Epithelial cell of proximal tubule (primary cell): ENCODE measurements at regions not wholly inside any gene's neighbourhood (a gene's known extent, or its start where the extent isn't known, plus 50 kb on each side); places are given as distances from the start of the nearest gene placed in this dataset.

Experiments
- DNase-seq: peaks from one replicate; pipeline ENCODE4 v3.0.0-alpha.2; 2011; ENCODE audit warnings: low read depth
- H3K4me3 ChIP-seq: 2 replicates; pipeline ENCODE4 v1.5.1; 2011; ENCODE audit warnings: low read depth, mild to moderate bottlenecking, low read length
- CTCF ChIP-seq: conservative IDR thresholded peaks from 2 replicates; pipeline ENCODE4 v1.5.1; 2012; ENCODE audit warnings: low read depth, mild to moderate bottlenecking, low read length

- no peak for TF ChIP-seq CTCF
- no peak overlapping the region for H3K4me3 ChIP-seq
- no peak for DNase-seq
Observed at GRCh38 chr6:82056567-82056966, 191.0 kb downstream of the IBTK start.

DNA sequence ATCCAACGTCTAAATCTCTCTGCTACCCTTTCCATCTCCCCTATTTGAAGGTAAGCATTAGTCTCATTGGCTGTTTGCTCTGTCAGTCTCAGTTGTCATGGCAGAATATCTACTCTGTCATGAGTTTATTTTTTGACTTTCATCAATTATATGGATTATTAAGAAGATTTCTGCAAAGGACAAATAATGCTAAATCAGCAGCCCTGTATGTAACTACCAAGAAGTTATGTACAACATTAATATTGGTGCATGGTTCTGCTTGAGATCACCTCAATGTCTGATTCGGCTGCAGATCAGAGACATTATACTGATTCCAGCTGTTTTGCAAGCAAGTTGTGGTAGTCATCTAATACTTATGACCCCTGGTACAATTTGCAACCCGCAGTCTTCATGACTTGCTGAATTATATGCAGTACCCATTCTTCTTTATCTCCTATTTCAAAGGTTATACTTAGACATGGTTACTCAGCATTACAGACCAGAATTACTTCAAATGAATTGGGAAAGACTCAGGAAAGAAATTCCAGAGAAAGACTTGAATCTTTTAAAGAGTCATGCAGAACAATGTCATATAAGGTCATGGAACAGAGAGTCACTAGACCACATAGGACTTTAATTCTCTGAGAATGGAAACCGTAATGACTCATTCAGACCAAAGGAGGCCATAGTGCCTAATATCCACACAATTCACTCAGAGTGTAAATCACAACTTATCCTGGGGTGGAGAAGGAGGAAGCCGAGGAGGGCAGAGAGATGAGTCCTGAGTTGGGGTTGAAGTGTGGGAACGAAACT is 201.4 kb downstream of the IBTK start:
- TF ChIP-seq CTCF, result no peak
- DNase-seq, result peak; percentile 82
- no peak overlapping the region for H3K4me3 ChIP-seq

DNA sequence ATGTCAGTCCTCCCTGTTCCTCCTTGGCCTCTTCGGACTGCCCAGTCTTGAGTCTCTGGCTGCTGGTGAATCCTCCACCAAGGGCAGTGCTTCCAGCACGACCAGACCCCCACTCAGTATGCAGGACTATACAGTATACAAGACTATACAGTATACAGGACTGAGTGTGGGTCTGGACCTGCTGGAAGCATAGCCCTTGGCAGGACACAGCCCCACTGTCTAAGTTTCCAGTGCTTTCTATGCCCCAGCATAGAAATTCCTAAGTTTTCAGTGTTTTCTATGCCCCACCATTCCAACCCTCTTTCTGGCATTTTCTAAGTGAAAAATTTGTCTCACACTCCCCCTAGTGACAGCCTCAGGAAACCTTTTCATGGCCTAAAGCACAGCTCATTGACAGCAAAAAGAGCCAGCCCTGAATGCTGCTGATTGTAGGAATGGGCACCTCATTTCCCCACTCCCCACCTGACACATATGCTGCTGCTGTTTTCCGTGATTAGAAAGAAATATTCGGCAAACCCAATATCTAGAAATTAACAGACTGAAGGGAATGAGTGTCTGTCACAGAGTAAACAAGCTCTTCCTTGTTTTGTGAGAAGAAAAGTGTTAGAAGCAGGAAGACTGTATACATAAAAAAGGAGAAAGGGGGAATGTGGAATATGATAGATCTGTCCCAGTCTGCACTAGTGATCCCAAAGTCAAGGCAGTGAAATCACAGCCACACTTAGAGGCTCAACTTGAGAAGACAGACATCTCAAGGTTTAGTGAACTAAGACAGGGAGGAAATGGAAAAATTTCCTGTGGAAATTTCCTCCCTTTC is 206.9 kb downstream of the IBTK start:
- no peak for DNase-seq
- peak; percentile 93 for TF ChIP-seq CTCF
- no peak overlapping the region for H3K4me3 ChIP-seq

- DNase-seq, result no peak
- no peak overlapping the region for H3K4me3 ChIP-seq
- no peak for TF ChIP-seq CTCF
Observed at GRCh38 chr6:82038631-82039030, 208.9 kb downstream of the IBTK start.

GRCh38 chr6:82035526-82035925 is 212.0 kb downstream of the IBTK start:
- DNase-seq, result no peak
- H3K4me3 ChIP-seq, result no peak overlapping the region
- TF ChIP-seq CTCF, result no peak

- DNase-seq, result no peak
- no peak for TF ChIP-seq CTCF
- no peak overlapping the region for H3K4me3 ChIP-seq
Observed at GRCh38 chr6:82033631-82034211, 213.8 kb downstream of the IBTK start.
